Stimulated activated CD8-positive, alpha-beta memory T cell treated with anti-CD3 and anti-CD28 coated beads, Interleukin-7, amount 100 ng/mL, for 1 hour (primary cell): ENCODE measurements at regions not wholly inside any gene's neighbourhood (a gene's known extent, or its start where the extent isn't known, plus 50 kb on each side); places are given as distances from the start of the nearest gene placed in this dataset.
"Not testable (repeated sequence)": the region's sequence is repeated elsewhere in the genome, so short reads cannot be mapped to it uniquely, and the experiment has no call there.

Experiments used
- DNase-seq, 2 donors: peaks; one replicate each; pipeline ENCODE4 v3.0.0-alpha.2; 2020; ENCODE audit warnings: low read depth in 2 of 2

GRCh38 chr10:21061184-21061583, 164.1 kb upstream of the NEBL start:
- no peak for DNase-seq

GRCh38 chr10:21060626-21061025, 163.5 kb upstream of the NEBL start:
- DNase-seq = no peak

GRCh38 chr10:21057989-21058388, 160.9 kb upstream of the NEBL start:
- DNase-seq = no peak

GRCh38 chr10:21057436-21057835, 160.3 kb upstream of the NEBL start:
- no peak for DNase-seq

GRCh38 chr10:21056461-21056860, 159.3 kb upstream of the NEBL start:
- no peak for DNase-seq

- no peak for DNase-seq
These were observed 158.4 kb upstream of the NEBL start for GRCh38 chr10:21055339-21056135.

GRCh38 chr10:21053953-21054690, 157.0 kb upstream of the NEBL start:
- DNase-seq = no peak

- no peak for DNase-seq
These were observed 155.6 kb upstream of the NEBL start for GRCh38 chr10:21052709-21053104.

GRCh38 chr10:21052072-21052708, 155.1 kb upstream of the NEBL start:
- DNase-seq = no peak

GRCh38 chr10:21049482-21049881, 152.4 kb upstream of the NEBL start:
- no peak for DNase-seq

- no peak for DNase-seq
These were observed 151.0 kb upstream of the NEBL start for GRCh38 chr10:21048068-21048467.

- no peak for DNase-seq
These were observed 150.4 kb upstream of the NEBL start for GRCh38 chr10:21047511-21047910.

- DNase-seq = no peak
These were observed 150.0 kb upstream of the NEBL start for GRCh38 chr10:21047096-21047495.

GRCh38 chr10:21043044-21043443, 145.9 kb upstream of the NEBL start:
- no peak for DNase-seq

- DNase-seq = no peak
These were observed 145.4 kb upstream of the NEBL start for GRCh38 chr10:21042536-21042935.

GRCh38 chr10:21041763-21042458, 144.8 kb upstream of the NEBL start:
- DNase-seq = no peak

- DNase-seq = no peak
These were observed 142.6 kb upstream of the NEBL start for GRCh38 chr10:21039721-21040120.

- no peak for DNase-seq
These were observed 139.6 kb upstream of the NEBL start for GRCh38 chr10:21036757-21037156.

GRCh38 chr10:21034770-21035169, 137.7 kb upstream of the NEBL start:
- DNase-seq = not testable (repeated sequence)

GRCh38 chr10:21034241-21034640, 137.1 kb upstream of the NEBL start:
- DNase-seq = no peak

GRCh38 chr10:21032587-21033319, 135.6 kb upstream of the NEBL start:
- no peak for DNase-seq
